GM21723 (cell line): ENCODE measurements at regions not wholly inside any gene's neighbourhood (a gene's known extent, or its start where the extent isn't known, plus 50 kb on each side); places are given as distances from the start of the nearest gene placed in this dataset.

Experiments used
- ATAC-seq: cut with Tn5 transposase; IDR thresholded peaks from one replicate; pipeline ENCODE4 v1.9.1; 2021; ENCODE audit warnings: mild to moderate bottlenecking, moderate library complexity; ENCODE audit not compliant: unreplicated experiment

GRCh38 chr5:89024045-89024444 lies 141.1 kb upstream of the MEF2C start:
- no peak for ATAC-seq

- ATAC-seq = no peak
Measured at GRCh38 chr5:89020926-89021610, 138.1 kb upstream of the MEF2C start.

- ATAC-seq = no peak
Measured at GRCh38 chr5:89016741-89017303, 133.8 kb upstream of the MEF2C start.

- no peak for ATAC-seq
Measured at GRCh38 chr5:89015409-89015808, 132.4 kb upstream of the MEF2C start.

GRCh38 chr5:89011778-89012711 lies 129.1 kb upstream of the MEF2C start:
- no peak for ATAC-seq

GRCh38 chr5:89010512-89010911 lies 127.5 kb upstream of the MEF2C start:
- no peak for ATAC-seq

- no peak for ATAC-seq
Measured at GRCh38 chr5:89008291-89008690, 125.3 kb upstream of the MEF2C start.

- no peak for ATAC-seq
Measured at GRCh38 chr5:89005990-89006389, 123.0 kb upstream of the MEF2C start.

- ATAC-seq = no peak
Measured at GRCh38 chr5:89004379-89004778, 121.4 kb upstream of the MEF2C start.

GRCh38 chr5:89003563-89004036 lies 120.6 kb upstream of the MEF2C start:
- no peak for ATAC-seq

GRCh38 chr5:88999853-89000252 lies 116.9 kb upstream of the MEF2C start:
- no peak for ATAC-seq

- ATAC-seq = no peak
Measured at GRCh38 chr5:88997937-88998336, 115.0 kb upstream of the MEF2C start.

- ATAC-seq = no peak
Measured at GRCh38 chr5:88984040-88984439, 101.1 kb upstream of the MEF2C start.

GRCh38 chr5:88979726-88980125 lies 96.7 kb upstream of the MEF2C start:
- no peak for ATAC-seq

GRCh38 chr5:88979244-88979643 lies 96.3 kb upstream of the MEF2C start:
- ATAC-seq = no peak

GRCh38 chr5:88976914-88977313 lies 93.9 kb upstream of the MEF2C start:
- no peak for ATAC-seq

- peak; percentile 71 for ATAC-seq
Measured at GRCh38 chr5:88967633-88968585, 84.9 kb upstream of the MEF2C start.

GRCh38 chr5:88964831-88965230 lies 81.8 kb upstream of the MEF2C start:
- no peak for ATAC-seq

- no peak for ATAC-seq
Measured at GRCh38 chr5:88957013-88957412, 74.0 kb upstream of the MEF2C start.

- ATAC-seq = no peak
Measured at GRCh38 chr5:88956416-88956815, 73.4 kb upstream of the MEF2C start.

GRCh38 chr5:88955403-88955802 lies 72.4 kb upstream of the MEF2C start:
- ATAC-seq = no peak
